Left renal pelvis (tissue), 4 donors: ENCODE measurements at regions not wholly inside any gene's neighbourhood (a gene's known extent, or its start where the extent isn't known, plus 50 kb on each side); places are given as distances from the start of the nearest gene placed in this dataset.
"Not testable (repeated sequence)": the region's sequence is repeated elsewhere in the genome, so short reads cannot be mapped to it uniquely, and the experiment has no call there.

Experiments
- DNase-seq, 4 donors: peaks; one replicate each; pipeline ENCODE4 v3.0.0-alpha.2; 2013; ENCODE audit warnings: low read depth in 4 of 4, low spot score in 3 of 4

DNA sequence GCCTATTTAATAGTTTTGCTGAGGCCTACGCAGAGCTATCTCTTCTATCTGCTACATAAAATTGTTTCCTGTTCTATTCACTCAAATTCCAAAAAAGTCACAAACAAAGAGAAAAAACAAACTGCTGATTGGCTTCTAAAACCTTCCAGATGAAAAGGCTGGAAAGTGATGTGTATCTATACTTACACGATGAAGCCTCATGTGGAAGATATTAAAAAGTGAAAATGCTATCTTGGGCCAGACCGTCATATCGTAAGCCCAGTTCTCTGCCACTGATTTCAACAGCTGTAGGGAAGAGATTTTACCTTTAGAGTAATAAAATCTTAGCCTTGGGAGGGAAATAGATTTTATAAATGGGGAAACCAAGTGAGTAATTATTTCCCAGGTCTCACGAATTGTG is 394.8 kb downstream of the KIF20B start:
- DNase-seq = no peak

DNA sequence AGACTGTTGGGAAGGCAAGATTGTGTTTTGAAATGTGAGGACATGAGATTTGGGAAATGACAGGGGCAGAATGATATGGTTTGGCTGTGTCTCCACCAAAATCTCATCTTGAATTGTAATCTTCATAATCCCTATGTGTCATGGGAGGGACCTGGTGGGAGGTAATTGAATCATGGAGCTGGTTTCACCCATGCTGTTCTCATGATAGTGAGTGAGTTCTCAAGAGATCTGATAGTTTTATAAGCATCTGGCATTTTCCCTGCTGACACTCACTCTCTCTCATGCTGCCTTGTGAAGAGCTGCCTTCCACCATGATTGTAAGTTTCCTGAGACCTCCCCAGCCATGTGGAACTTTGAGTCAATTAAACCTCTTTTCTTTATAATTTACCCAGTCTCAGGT is 406.2 kb downstream of the KIF20B start:
- not testable (repeated sequence) for DNase-seq

DNA sequence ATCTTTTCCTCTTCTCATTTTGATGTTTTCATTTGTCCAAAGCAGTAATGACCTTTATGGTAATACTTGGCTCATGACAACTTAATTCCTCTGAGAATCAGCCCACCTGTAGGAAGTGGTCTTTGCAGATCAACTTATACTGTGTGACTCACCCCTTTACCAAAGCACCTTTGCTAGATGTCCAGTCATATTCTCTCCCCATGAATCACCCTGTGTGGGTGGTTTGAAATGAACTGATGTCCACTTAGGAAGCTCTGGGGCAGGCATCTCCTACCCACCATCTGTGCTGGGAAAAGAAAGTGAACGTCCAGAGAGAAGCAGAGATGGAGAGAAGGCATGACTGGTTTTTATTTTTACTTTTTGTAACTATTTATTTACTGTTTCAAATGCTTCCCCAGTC is 410.3 kb downstream of the KIF20B start:
- DNase-seq = no peak

DNA sequence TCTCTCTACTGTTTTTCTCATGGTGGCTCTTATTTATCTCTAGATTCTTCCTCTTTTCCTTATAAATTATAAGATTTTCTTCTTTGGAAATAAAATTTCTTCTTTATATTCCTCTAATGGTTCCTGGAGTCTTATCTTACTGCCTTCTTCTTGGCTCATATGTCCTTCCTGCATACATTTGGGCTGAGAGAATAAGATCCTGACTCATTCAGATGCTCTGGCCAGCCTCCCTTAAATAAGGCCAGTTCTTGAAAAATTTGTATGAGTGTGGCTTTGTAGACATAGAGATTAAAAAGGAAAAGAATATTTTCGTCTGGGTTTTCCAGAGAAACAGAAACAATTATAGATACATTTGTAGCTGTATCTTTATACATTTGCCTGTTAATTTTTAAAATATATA is 411.3 kb downstream of the KIF20B start:
- DNase-seq = no peak

DNA sequence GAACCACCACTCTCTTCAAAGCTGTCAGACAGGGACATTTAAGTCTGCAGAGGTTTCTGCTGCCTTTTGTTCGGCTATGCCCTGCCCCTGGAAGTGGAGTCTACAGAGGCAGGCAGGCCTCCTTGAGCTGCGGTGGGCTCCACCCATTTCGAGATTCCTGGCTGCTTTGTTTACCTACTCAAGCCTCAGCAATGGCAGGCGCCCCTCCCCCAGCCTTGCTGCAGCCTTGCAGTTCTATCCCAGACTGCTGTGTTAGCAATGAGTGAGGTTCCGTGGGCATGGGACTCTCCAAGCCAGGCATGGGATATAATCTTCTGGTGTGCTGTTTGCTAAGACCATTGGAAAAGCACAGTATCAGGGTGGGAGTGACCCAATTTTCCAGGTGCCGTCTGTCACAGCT is 417.2 kb downstream of the KIF20B start:
- not testable (repeated sequence) for DNase-seq

DNA sequence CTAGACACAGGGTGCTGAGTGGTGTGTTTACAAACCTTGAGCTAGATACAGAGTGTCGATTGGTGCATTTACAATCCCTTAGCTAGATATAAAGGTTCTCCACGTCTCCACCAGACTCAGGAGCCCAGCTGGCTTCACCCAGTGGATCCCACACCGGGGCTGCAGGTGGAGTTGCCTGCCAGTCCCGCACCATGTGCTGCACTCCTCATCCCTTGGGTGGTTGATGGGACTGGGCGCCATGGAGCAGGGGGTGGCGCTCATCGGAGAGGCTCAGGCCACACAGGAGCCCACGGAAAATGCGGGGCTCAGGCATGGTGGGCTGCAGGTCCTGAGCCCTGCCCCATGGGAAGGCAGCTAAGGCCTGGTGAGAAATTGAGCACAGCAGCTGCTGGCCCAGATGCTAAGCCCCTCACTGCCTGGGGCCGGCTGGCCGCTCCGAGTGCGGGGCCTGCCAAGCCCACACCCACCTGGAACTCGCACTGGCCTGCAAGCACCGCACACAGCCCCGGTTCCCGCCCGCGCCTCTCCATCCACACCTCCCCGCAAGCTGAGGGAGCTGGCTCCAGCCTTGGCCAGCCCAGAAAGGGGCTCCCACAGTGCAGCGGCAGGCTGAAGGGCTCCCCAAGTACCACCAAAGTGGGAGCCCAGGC is 418.4 kb downstream of the KIF20B start:
- not testable (repeated sequence) for DNase-seq

GRCh38 chr10:90125456-90126255 is 424.3 kb downstream of the KIF20B start:
- no peak for DNase-seq

GRCh38 chr10:90126256-90126595 is 424.8 kb downstream of the KIF20B start:
- no peak for DNase-seq

DNA sequence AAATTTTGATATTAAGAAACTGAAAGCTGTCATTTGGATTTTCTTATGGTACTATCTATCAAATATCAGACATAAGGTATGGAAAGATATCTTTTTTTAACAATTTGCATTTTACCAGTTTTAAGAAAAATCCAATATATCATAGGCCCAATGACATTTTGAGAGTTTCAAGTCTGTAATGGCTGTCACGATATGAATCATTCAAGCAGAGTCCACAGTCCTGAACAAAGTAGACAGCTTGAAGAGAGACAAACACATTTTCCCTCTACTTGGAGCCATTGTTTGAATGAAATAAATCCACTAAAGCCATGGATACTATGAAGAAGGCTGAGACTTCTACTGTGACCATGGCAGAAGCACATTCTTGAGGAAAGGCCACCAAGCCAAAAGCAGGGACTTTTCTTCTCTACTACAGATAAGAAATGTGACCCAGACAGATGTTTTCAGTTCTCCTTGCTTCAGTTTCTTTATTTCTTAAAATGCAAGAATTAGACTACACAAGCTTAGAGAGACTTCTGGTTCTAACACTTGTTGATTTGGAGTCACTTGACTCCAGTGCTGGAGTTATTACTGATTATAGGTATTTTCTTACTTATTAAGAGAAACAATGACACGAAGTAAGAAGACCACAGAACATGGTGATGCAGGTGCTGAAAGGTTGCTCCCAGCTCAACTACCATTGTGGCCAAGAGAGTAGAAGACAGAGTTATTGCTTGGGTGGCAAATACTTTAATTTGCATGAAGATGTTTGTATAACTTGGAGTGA is 429.1 kb downstream of the KIF20B start:
- DNase-seq = no peak

DNA sequence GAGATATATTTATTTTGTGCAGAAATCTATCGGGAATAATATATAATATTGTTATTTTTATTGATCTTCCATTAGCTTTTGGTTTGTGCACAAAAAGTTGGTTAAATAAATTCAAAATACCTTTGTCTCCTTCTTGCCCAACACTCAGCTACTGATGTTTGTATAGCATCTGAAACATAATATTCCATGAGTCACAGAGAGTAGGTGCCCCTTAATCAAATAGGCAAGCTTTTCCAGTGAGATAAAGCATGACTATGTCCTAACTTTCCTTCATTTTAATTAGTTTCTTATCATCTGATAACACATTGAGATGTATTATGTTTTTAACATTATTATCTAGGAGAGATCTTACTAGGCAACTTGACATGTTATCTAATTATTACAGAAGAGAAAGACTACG is 432.2 kb downstream of the KIF20B start:
- no peak for DNase-seq

DNA sequence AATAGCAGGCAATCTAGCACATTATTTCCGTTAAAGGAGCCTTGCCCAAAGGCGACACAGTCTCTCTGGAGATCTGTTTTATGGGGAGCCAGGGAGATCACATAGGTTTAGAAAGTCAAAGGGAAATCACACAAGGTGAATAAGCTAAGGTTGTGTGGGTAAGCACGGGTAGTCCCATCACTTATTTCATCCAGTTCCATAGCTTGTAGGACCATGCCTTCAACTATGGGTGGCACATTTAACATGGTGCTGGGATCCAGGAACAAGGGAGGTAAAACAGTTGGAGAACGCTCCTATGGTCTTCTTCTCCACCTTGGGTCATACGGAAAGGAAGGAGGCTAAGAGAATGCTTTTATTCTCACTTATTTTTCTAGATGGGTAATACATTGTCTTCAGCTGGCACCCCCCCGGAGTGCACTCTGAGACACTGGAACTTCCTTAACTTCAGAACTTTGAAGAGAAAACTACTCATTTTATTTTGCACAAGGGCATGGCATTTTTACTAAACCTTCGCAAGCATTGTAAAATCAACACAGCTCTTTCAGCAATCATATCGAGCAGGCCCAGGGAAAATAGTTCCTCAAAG is 435.4 kb downstream of the KIF20B start:
- no peak for DNase-seq

- no peak for DNase-seq
Observed at GRCh38 chr10:90138844-90139243, 437.5 kb downstream of the KIF20B start.

- no peak for DNase-seq
Observed at GRCh38 chr10:90141791-90142190, 440.4 kb downstream of the KIF20B start.

DNA sequence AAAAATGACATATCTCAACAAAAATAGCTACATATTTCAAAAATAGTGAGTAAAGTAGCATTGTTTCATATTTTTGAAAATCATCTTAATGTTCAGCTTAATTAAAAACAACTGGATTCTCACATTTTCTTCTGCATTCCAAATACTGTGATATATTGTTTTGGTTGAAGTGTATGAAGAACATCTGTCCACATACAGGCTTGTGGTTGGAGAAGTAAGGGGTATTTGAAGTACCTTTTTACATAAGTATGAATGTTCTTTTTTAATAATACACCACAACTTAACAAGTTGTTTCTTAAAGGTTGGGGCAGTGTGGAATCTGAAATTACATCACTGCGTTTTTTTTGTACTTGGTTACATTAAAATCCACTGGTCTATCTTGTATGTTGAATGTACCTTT is 442.5 kb downstream of the KIF20B start:
- DNase-seq = no peak

DNA sequence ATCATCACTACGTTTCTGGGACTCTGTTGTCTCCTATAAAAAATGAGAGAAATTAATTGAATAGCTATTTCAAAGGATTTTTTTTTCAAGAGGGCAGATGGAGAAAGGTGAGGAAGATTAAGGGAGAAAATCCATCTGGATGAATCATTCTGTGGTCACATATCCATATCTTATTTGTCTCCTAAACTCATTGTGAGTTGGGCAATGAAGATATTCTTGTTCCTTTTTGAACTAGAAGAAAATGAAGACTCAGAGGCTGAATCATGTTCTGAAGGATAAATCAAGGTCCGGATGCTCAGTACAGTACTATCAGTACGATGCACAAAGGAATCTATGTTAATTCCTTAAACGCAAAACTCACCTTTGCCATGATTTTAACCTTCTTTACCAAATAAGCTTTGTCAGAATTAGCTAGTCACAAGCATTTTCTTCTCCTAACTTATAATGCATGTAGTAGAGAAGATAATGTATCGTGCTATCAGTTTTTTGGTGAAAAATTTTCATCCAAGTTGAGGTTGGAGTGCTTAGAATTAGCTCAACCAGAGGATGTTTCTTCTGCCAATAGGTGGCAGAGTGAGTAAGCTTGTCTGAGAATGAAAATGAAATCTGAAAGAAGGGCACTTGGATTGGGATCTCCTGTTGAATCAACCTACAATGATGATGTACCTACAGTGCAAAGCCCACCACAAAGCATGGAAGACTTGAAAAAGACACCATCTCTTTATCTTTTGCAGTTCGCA is 446.9 kb downstream of the KIF20B start:
- DNase-seq = no peak

- DNase-seq = no peak
Observed at GRCh38 chr10:90149563-90149962, 448.2 kb downstream of the KIF20B start.

GRCh38 chr10:90162271-90162853 is 461.0 kb downstream of the KIF20B start:
- no peak for DNase-seq

DNA sequence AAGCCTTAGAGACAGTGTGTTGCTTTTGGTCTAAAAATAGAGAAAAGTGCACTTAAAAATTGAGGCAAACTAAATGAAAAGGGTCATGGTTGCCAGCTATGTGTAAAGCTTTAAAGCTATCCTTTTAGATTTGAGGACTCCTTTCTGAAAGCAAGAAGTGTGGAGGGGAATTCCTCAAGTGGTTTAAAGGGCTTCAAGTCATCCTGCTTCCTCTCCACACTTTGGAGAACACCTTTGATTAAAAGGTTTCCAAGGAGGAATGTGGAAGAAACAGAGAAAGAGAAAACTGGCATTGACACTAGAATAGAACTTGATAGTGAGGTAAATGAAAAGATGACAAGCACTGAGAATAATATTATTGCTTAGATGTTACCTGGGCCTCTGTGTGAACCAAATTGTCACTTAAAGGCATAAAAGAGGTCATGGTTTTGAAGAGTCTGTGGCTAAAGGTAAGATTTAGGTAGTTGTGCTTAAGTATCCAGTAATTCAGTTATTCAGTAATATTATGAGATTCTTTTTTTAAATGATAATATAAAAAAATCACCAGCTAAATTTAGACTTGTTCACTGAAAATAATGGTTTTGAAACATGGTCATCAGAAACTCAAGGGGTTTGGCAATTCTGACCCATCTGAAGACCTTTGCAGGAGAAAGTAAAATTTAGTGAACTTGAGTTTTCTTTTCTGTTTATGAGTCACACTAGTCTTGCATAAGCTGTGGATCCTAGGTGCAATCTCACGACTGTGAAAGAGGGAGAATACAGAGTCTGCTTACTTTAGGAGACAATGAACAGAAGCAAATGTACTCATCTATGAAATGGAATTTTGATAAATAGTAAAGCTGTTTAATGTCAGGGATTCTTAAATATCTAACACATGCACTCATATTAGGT is 466.0 kb downstream of the KIF20B start:
- DNase-seq = no peak

- no peak for DNase-seq
Observed at GRCh38 chr10:90168244-90168643, 466.9 kb downstream of the KIF20B start.
